ENCODE measurements at regions not wholly inside any gene's neighbourhood (a gene's known extent, or its start where the extent isn't known, plus 50 kb on each side); places are given as distances from the start of the nearest gene placed in this dataset.

- no peak for DNase-seq (ENCODE audit: low spot score)
- TF ChIP-seq CTCF (IDR thresholded peaks at IDR 0.05; ENCODE audit: borderline replicate concordance, control extremely low read depth, extremely low read depth, insufficient read depth, missing control alignments): no peak
- in situ Hi-C loops (cut with MboI; ENCODE audit: low sequenced_read_pairs, unreplicated experiment): no loop called here
Observed at GRCh38 chr2:142308744-142309143, 177.9 kb upstream of the LRP1B start.

- DNase-seq (ENCODE audit: low spot score): no peak
- in situ Hi-C loops (cut with MboI; ENCODE audit: low sequenced_read_pairs, unreplicated experiment): no loop called here
- no peak for TF ChIP-seq CTCF (IDR thresholded peaks at IDR 0.05; ENCODE audit: borderline replicate concordance, control extremely low read depth, extremely low read depth, insufficient read depth, missing control alignments)
Observed at GRCh38 chr2:142307616-142308115, 176.8 kb upstream of the LRP1B start.

GRCh38 chr2:142307086-142307485, 176.3 kb upstream of the LRP1B start:
- DNase-seq (ENCODE audit: low spot score): no peak
- in situ Hi-C loops (cut with MboI; ENCODE audit: low sequenced_read_pairs, unreplicated experiment): no loop called here
- no peak for TF ChIP-seq CTCF (IDR thresholded peaks at IDR 0.05; ENCODE audit: borderline replicate concordance, control extremely low read depth, extremely low read depth, insufficient read depth, missing control alignments)

- in situ Hi-C loops (cut with MboI; ENCODE audit: low sequenced_read_pairs, unreplicated experiment): no loop called here
- no peak for DNase-seq (ENCODE audit: low spot score)
- TF ChIP-seq CTCF (IDR thresholded peaks at IDR 0.05; ENCODE audit: borderline replicate concordance, control extremely low read depth, extremely low read depth, insufficient read depth, missing control alignments): no peak
Observed at GRCh38 chr2:142306131-142306530, 175.3 kb upstream of the LRP1B start.

- no peak for DNase-seq (ENCODE audit: low spot score)
- in situ Hi-C loops (cut with MboI; ENCODE audit: low sequenced_read_pairs, unreplicated experiment): no loop called here
- TF ChIP-seq CTCF (IDR thresholded peaks at IDR 0.05; ENCODE audit: borderline replicate concordance, control extremely low read depth, extremely low read depth, insufficient read depth, missing control alignments): no peak
Observed at GRCh38 chr2:142300517-142300916, 169.7 kb upstream of the LRP1B start.

- DNase-seq (ENCODE audit: low spot score): no peak
- in situ Hi-C loops (cut with MboI; ENCODE audit: low sequenced_read_pairs, unreplicated experiment): no loop called here
- no peak for TF ChIP-seq CTCF (IDR thresholded peaks at IDR 0.05; ENCODE audit: borderline replicate concordance, control extremely low read depth, extremely low read depth, insufficient read depth, missing control alignments)
Observed at GRCh38 chr2:142299021-142299420, 168.2 kb upstream of the LRP1B start.

GRCh38 chr2:142294225-142294624, 163.4 kb upstream of the LRP1B start:
- in situ Hi-C loops (cut with MboI; ENCODE audit: low sequenced_read_pairs, unreplicated experiment): no loop called here
- no peak for DNase-seq (ENCODE audit: low spot score)
- TF ChIP-seq CTCF (IDR thresholded peaks at IDR 0.05; ENCODE audit: borderline replicate concordance, control extremely low read depth, extremely low read depth, insufficient read depth, missing control alignments): no peak
